A673 (cell line): ENCODE measurements at regions not wholly inside any gene's neighbourhood (a gene's known extent, or its start where the extent isn't known, plus 50 kb on each side); places are given as distances from the start of the nearest gene placed in this dataset.

Experiments used
- EZH2 ChIP-seq: fragments of 200-600 bp; sonication (generic); IDR thresholded peaks from 2 replicates; pipeline ENCODE4 v1.6.1; 2017; ENCODE audit warnings: borderline replicate concordance, low read depth, mild to moderate bottlenecking, mixed read lengths, antibody characterized with exemption, low read length; ENCODE audit not compliant: poor library complexity, severe bottlenecking
- TF ChIP-seq, protein P1 (sequence below): fragments of 300-800, 200-600 bp; sonication (generic); conservative IDR thresholded peaks from 2 replicates; pipeline ENCODE4 v1.5.1; 2017; ENCODE audit warnings: low read depth, mild to moderate bottlenecking, antibody characterized with exemption, low read length, moderate library complexity, mixed read lengths

GRCh38 chr21:40938611-40939010 is 91.7 kb upstream of the DSCAM start:
- TF ChIP-seq, protein P1, sequence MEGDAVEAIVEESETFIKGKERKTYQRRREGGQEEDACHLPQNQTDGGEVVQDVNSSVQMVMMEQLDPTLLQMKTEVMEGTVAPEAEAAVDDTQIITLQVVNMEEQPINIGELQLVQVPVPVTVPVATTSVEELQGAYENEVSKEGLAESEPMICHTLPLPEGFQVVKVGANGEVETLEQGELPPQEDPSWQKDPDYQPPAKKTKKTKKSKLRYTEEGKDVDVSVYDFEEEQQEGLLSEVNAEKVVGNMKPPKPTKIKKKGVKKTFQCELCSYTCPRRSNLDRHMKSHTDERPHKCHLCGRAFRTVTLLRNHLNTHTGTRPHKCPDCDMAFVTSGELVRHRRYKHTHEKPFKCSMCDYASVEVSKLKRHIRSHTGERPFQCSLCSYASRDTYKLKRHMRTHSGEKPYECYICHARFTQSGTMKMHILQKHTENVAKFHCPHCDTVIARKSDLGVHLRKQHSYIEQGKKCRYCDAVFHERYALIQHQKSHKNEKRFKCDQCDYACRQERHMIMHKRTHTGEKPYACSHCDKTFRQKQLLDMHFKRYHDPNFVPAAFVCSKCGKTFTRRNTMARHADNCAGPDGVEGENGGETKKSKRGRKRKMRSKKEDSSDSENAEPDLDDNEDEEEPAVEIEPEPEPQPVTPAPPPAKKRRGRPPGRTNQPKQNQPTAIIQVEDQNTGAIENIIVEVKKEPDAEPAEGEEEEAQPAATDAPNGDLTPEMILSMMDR, result no peak
- no peak for TF ChIP-seq EZH2
